Pancreas (tissue), 10 donors: ENCODE measurements at regions not wholly inside any gene's neighbourhood (a gene's known extent, or its start where the extent isn't known, plus 50 kb on each side); places are given as distances from the start of the nearest gene placed in this dataset.

Experiments
- ATAC-seq, 4 donors: fragments of 200-7000 bp; cut with Tn5 transposase; one replicate each; pipeline versions ENCODE4 v1.8.0 to v1.9.1; 2020; ENCODE audit warnings: mild to moderate bottlenecking in 4 of 4, moderate library complexity in 4 of 4
- DNase-seq, 6 donors: peaks; one replicate each; pipeline ENCODE4 v3.0.0-alpha.2; 2020
- FAIRE-seq: peaks from 2 replicates; lab custom pipeline; 2012; peaks lifted over from hg19 to GRCh38; lab: Jason Lieb, UNC
- H3K27ac ChIP-seq, 4 donors: fragments of 200-600 bp; sonication (generic); 1 replicate in 3 of 4; 2 replicates in 1 of 4; pipeline versions ENCODE4 v1.5.0 to v1.8.0; 2020
- H3K27me3 ChIP-seq, 4 donors: fragments of 200-600 bp; one replicate each; pipeline ENCODE4 v1.8.0; 2021
- H3K36me3 ChIP-seq, 3 donors: fragments of 200-600 bp; sonication (generic) in 1 of 3; one replicate each; pipeline versions ENCODE4 v1.5.0 to v1.8.0; 2020 to 2021
- H3K4me1 ChIP-seq, 3 donors: fragments of 200-600 bp; one replicate each; pipeline ENCODE4 v1.8.0; 2021
- H3K4me3 ChIP-seq, 4 donors: fragments of 200-600 bp; sonication (generic) in 2 of 4; one replicate each; pipeline versions ENCODE4 v1.5.0 to v1.8.0; 2020 to 2021
- H3K9me3 ChIP-seq, 4 donors: fragments of 200-600 bp; one replicate each; pipeline ENCODE4 v1.8.0; 2021
- WGBS, 2 donors: extraction: QIAGEN DNeasy Blood & Tissue Kit; methylation state at CpG; one replicate each; pipeline ENCODE4 v1.1.7; 2013; 5-methylcytosine and 5-hydroxymethylcytosine counted together
- intact Hi-C, 3 donors: fragments of 100-400 bp; cut with DNase I; formaldehyde crosslinking; loops; one replicate each; pipeline versions ENCODE4 v1.11.1 to v1.14.2; 2022
- TF ChIP-seq, protein P1 (sequence below), 4 donors: fragments of 200-600 bp; sonication (generic) in 3 of 4; IDR thresholded peaks; one replicate each; pipeline versions ENCODE4 v1.5.0 to v1.8.0; 2021; ENCODE audit warnings: antibody characterized with exemption in 4 of 4
- donor health status: healthy with polysubstance abuse.
- donor health status: DM: no; HTN: no; CAD: no; lungs with moderate emphysema.
- donor health status: DM: no; HTN: no; CAD: no.
- donor health status: control.
- donor health status: control.
- donor health status: Bipolar disorder and iron deficiency.
- donor health status: DM: yes; HTN: yes; CAD: no.
- donor health status: DM: no; HTN: no; CAD: no.
- donor health status: DM: no; HTN: no; CAD: no.
- donor health status: DM: yes; HTN: yes; CAD: no.

GRCh38 chr13:107231944-107232343, 664.0 kb upstream of the ARGLU1 start:
- Histone ChIP-seq H3K27ac (no peak overlapping the region), H3K4me1 (no peaks in the 10 kb centered on the region), H3K9me3 (no peaks in the 10 kb centered on the region), H3K4me3 (no peak overlapping the region), H3K27me3 (peaks cover 0 to 4% (median 0%) of the 10 kb centered on the region in 4 donors), H3K36me3 (no peaks in the 10 kb centered on the region)
- 32 to 37% methylated on average over 7 of the region's 7 CpGs for WGBS, 2 donors
- FAIRE-seq (no peak), DNase-seq (no peak), ATAC-seq (no peak)
- TF ChIP-seq, protein P1, sequence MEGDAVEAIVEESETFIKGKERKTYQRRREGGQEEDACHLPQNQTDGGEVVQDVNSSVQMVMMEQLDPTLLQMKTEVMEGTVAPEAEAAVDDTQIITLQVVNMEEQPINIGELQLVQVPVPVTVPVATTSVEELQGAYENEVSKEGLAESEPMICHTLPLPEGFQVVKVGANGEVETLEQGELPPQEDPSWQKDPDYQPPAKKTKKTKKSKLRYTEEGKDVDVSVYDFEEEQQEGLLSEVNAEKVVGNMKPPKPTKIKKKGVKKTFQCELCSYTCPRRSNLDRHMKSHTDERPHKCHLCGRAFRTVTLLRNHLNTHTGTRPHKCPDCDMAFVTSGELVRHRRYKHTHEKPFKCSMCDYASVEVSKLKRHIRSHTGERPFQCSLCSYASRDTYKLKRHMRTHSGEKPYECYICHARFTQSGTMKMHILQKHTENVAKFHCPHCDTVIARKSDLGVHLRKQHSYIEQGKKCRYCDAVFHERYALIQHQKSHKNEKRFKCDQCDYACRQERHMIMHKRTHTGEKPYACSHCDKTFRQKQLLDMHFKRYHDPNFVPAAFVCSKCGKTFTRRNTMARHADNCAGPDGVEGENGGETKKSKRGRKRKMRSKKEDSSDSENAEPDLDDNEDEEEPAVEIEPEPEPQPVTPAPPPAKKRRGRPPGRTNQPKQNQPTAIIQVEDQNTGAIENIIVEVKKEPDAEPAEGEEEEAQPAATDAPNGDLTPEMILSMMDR (IDR thresholded peaks at IDR 0.05), result no peak
- intact Hi-C loops, result no loop called here

DNA sequence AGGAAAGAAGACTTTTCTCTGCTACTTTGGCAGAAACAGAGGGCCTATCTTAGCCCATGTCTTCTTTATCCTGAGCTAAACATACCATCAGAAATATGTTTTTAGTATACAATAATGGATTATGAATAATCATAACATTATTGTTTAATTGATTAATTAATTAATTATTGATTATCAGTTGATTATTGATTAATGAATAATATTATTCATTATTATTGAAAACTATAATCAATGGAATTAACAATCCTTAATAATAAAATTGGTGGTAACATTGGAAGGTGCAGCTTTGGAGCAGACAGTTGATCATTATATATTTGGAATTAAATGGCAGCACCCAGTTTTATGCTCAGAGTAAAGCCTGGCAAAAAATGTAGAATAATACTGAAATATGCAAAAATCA, 655.9 kb upstream of the ARGLU1 start:
- intact Hi-C loops, result no loop called here
- H3K4me3 ChIP-seq, result no peak overlapping the region
- FAIRE-seq, result peak; percentile 39
- no peaks in the 10 kb centered on the region for H3K36me3 ChIP-seq
- no peak overlapping the region for H3K27ac ChIP-seq
- H3K27me3 ChIP-seq, result no peaks in the 10 kb centered on the region
- ATAC-seq, result no peak
- TF ChIP-seq, protein P1 (IDR thresholded peaks at IDR 0.05), result no peak
- no peak for DNase-seq
- no peaks in the 10 kb centered on the region for H3K4me1 ChIP-seq
- H3K9me3 ChIP-seq, result no peaks in the 10 kb centered on the region

DNA sequence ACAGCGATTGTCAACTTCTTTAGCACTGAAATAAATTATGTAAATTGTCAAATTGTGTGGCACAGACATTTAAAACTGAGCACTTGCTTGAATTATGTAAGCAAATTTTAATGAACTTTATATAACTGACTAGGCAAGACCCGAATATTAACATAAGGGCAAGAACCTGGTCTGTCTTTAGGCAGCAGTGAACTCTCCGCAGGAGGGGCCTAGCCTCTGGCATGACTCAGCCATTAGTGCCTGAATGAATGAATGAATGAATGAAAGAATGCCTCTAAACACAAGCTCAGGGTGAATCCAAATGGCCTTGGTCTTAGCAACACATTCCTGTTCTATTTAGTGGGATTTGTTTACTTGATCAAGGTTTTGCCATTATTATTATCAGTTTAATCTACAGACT, 654.7 kb upstream of the ARGLU1 start:
- DNase-seq, result no peak
- no peak for FAIRE-seq
- TF ChIP-seq, protein P1 (IDR thresholded peaks at IDR 0.05), result no peak
- no peak for ATAC-seq
- H3K27ac ChIP-seq, result no peak overlapping the region
- H3K36me3 ChIP-seq, result no peaks in the 10 kb centered on the region
- H3K27me3 ChIP-seq, result no peaks in the 10 kb centered on the region
- no peak overlapping the region for H3K4me3 ChIP-seq
- intact Hi-C loops, result no loop called here
- no peaks in the 10 kb centered on the region for H3K9me3 ChIP-seq
- H3K4me1 ChIP-seq, result no peaks in the 10 kb centered on the region
- WGBS, 2 donors, result 74 to 80% methylated on average over 3 of the region's 3 CpGs

DNA sequence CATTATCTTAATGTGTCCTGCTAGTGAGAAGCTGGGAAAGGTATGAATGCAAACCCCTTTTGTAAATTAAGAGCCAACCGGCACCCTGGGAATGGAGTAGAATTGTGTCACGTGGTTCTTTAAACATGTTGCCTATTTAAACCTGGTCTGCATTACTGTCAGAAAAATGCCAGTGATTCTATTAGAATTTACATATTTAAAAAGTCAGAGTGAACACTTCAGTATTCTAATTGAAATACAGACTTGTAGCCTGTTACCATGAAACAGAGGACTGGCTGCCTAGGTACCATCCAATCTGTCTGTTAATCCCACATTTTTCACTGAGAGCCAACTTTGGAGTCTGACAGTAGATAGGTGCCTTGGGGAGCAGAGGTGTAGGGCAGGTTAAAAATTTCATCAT, 652.3 kb upstream of the ARGLU1 start:
- no peak for DNase-seq
- TF ChIP-seq, protein P1 (IDR thresholded peaks at IDR 0.05), result no peak
- no peak for ATAC-seq
- intact Hi-C loops, result no loop called here
- Histone ChIP-seq H3K27ac (no peak overlapping the region), H3K27me3 (no peaks in the 10 kb centered on the region), H3K9me3 (no peaks in the 10 kb centered on the region), H3K4me3 (no peak overlapping the region), H3K4me1 (no peaks in the 10 kb centered on the region), H3K36me3 (no peaks in the 10 kb centered on the region)
- FAIRE-seq, result no peak
- 64 to 66% methylated on average over 2 of the region's 2 CpGs for WGBS, 2 donors

- no peak overlapping the region for H3K27ac ChIP-seq
- no peak for FAIRE-seq
- no peaks in the 10 kb centered on the region for H3K27me3 ChIP-seq
- no peaks in the 10 kb centered on the region for H3K36me3 ChIP-seq
- no peaks in the 10 kb centered on the region for H3K4me1 ChIP-seq
- H3K4me3 ChIP-seq, result no peak overlapping the region
- DNase-seq, result no peak
- no peak for ATAC-seq
- TF ChIP-seq, protein P1 (IDR thresholded peaks at IDR 0.05), result no peak
- H3K9me3 ChIP-seq, result no peaks in the 10 kb centered on the region
- WGBS, 2 donors, result 56 to 73% methylated on average over 6 of the region's 6 CpGs
- intact Hi-C loops, result loop anchor here in 2 of 3 donors (10.0 kb wide), 2 partner anchors 648 to 938 kb away; a partner anchor contains a TSS
These were observed 649.3 kb upstream of the ARGLU1 start for GRCh38 chr13:107217251-107217650.
